ENCODE measurements at regions not wholly inside any gene's neighbourhood (a gene's known extent, or its start where the extent isn't known, plus 50 kb on each side); places are given as distances from the start of the nearest gene placed in this dataset.

DNA sequence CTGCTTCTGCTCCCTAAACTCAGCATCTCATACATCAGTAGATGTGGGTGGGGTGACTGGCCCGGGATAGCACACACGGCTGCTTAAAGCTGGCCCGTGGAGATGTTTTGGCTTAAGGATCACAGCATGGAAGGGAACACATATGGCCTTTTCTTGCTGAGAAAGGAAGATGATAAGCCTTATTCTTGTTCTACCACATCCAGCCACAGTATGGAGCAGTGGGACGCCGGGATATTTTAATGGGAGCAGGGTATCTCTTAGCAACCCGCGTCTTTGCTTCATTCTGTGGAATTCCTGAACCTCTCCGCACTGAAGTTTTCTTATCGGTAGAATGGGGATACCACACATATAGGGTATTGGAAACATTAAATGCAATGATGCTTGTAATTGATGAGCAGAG, 94.1 kb upstream of the PROK2 start:
- H3K9me3 Mint-ChIP-seq (ENCODE audit: unreplicated experiment) = no peaks in the 10 kb centered on the region
- CTCF ChIA-PET = interaction anchor here (0.5 to 11.6 kb wide), 9 partner anchors 11 to 942 kb away, joined by 3 to 130 read pairs (median 4); no protein-coding TSS in a partner anchor
- BruUV-seq (replicated peaks) = no TSS peak
- no peaks in the 10 kb centered on the region for H3K36me3 Mint-ChIP-seq (ENCODE audit: insufficient read depth, unreplicated experiment)
- no peak overlapping the region for H3K27ac Mint-ChIP-seq (ENCODE audit: low read depth, unreplicated experiment)
- no peak overlapping the region for H3K4me3 Mint-ChIP-seq (ENCODE audit: unreplicated experiment)
- intact Hi-C loops (cut with micrococcal nuclease) = loop anchor here (5.0 kb wide), 1 partner anchor 78 kb away; no protein-coding TSS in a partner anchor
- TF ChIP-seq, protein P1, sequence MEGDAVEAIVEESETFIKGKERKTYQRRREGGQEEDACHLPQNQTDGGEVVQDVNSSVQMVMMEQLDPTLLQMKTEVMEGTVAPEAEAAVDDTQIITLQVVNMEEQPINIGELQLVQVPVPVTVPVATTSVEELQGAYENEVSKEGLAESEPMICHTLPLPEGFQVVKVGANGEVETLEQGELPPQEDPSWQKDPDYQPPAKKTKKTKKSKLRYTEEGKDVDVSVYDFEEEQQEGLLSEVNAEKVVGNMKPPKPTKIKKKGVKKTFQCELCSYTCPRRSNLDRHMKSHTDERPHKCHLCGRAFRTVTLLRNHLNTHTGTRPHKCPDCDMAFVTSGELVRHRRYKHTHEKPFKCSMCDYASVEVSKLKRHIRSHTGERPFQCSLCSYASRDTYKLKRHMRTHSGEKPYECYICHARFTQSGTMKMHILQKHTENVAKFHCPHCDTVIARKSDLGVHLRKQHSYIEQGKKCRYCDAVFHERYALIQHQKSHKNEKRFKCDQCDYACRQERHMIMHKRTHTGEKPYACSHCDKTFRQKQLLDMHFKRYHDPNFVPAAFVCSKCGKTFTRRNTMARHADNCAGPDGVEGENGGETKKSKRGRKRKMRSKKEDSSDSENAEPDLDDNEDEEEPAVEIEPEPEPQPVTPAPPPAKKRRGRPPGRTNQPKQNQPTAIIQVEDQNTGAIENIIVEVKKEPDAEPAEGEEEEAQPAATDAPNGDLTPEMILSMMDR (IDR thresholded peaks at IDR 0.05; ENCODE audit: unreplicated experiment) = no peak
- POLR2A ChIA-PET = interaction anchor here (1.9 kb wide), 1 partner anchor 12 kb away, joined by 6 read pairs; no protein-coding TSS in a partner anchor
- no peaks in the 10 kb centered on the region for H3K4me1 Mint-ChIP-seq (ENCODE audit: insufficient read depth, unreplicated experiment)
- DNase-seq (ENCODE audit: unreplicated experiment) = no peak
- peaks cover 36% of the 10 kb centered on the region for H3K27me3 Mint-ChIP-seq (ENCODE audit: insufficient read depth, unreplicated experiment)

DNA sequence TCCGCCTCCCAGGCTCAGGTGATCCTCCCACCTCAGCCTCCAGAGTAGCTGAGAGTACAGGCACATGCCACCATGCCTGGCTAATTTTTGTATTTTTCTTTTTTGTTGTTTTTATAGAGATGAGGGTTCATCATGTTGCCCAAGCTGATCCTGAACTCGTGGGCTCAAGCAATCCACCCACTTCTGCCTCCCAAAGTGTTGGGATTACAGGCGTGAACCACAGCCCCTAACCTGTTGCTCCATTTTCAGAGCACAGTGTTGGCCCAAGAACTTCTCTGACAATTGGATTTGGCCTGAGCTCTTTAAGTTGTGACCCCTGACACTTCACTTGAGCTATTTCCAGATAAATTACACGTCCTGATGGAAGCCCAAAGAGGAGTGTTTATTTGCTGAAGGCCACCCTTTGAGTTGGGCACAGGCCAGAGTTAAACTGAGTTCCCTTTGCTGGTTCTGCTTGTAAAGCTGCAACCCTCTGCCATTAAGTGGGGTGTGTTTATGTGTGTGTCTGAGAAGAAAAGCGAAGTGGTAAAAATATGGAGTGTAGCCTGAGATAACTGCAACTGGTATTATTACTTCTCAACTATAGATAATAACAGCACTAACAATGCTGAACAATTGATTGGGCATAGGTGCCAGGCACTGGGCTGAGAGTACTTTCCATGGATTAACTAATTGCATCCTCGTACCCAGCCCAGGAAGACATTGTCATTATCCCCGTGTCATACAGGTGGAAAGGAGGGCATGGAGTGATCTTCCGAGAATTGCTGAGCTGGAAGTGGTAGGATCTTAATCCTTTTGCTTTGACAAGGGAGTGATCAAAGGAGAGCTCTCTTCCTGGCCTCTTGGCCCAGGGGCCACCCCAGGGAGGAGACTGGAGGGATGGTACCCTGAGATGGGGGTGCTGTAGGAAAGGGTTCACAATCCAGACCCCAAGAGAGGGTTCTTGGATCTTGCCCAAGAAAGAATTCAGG, 91.5 kb upstream of the PROK2 start:
- BruUV-seq (replicated peaks) = no TSS peak
- Mint-ChIP-seq H3K4me1 (ENCODE audit: insufficient read depth, unreplicated experiment) (no peaks in the 10 kb centered on the region), H3K27me3 (ENCODE audit: insufficient read depth, unreplicated experiment) (peaks cover 13% of the 10 kb centered on the region), H3K4me3 (ENCODE audit: unreplicated experiment) (no peak overlapping the region), H3K36me3 (ENCODE audit: insufficient read depth, unreplicated experiment) (no peaks in the 10 kb centered on the region), H3K9me3 (ENCODE audit: unreplicated experiment) (no peaks in the 10 kb centered on the region), H3K27ac (ENCODE audit: low read depth, unreplicated experiment) (no peak overlapping the region)
- DNase-seq (ENCODE audit: unreplicated experiment) = no peak
- CTCF ChIA-PET = interaction anchor here (0.6 to 11.6 kb wide), 53 partner anchors 8 to 1181 kb away, joined by 3 to 130 read pairs (median 5); partner anchors contain the start of gene GPR27
- POLR2A ChIA-PET = interaction anchor here (2.1 kb wide), 1 partner anchor 938 kb away, joined by 5 read pairs; no protein-coding TSS in a partner anchor
- intact Hi-C loops (cut with micrococcal nuclease) = loop anchor here (5.0 kb wide), 1 partner anchor 81 kb away; no protein-coding TSS in a partner anchor
- TF ChIP-seq, protein P1 (IDR thresholded peaks at IDR 0.05; ENCODE audit: unreplicated experiment) = no peak

DNA sequence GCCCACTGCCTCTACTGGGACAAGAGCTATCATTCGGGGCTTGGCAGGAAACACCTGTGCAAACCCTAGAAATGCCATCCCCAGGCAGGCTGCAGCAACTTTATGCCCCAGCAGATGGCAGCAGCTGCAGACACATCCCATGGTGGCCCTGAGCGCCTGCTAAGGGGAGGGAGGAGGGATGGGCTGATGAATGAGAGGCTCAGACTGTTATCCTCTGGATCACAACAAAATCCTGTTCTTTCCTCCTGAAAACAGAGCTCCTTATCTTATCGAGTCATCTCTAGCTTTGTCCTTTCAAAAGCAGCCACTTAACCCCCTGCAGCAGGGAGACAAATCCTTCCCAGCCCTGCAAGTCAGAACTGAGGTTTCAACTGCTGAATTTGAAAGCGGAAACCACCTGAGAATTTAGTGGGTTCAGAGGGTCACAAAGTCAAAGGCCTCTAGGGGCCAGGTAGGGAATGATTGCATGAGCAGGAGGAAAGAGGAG, 90.6 kb upstream of the PROK2 start:
- H3K9me3 Mint-ChIP-seq (ENCODE audit: unreplicated experiment) = no peaks in the 10 kb centered on the region
- POLR2A ChIA-PET = interaction anchor here (1.1 to 2.1 kb wide), 3 partner anchors 76 to 947 kb away, joined by 3 to 5 read pairs (median 3); no protein-coding TSS in a partner anchor
- H3K27me3 Mint-ChIP-seq (ENCODE audit: insufficient read depth, unreplicated experiment) = peaks cover 4% of the 10 kb centered on the region
- no peak overlapping the region for H3K27ac Mint-ChIP-seq (ENCODE audit: low read depth, unreplicated experiment)
- CTCF ChIA-PET = interaction anchor here (0.6 to 11.6 kb wide), 56 partner anchors 9 to 1210 kb away, joined by 3 to 130 read pairs (median 5); no protein-coding TSS in a partner anchor
- intact Hi-C loops (cut with micrococcal nuclease) = loop anchor here (1.0 to 5.0 kb wide), 4 partner anchors 82 to 1211 kb away; no protein-coding TSS in a partner anchor
- H3K4me3 Mint-ChIP-seq (ENCODE audit: unreplicated experiment) = no peak overlapping the region
- BruUV-seq (replicated peaks) = no TSS peak
- TF ChIP-seq, protein P1 (IDR thresholded peaks at IDR 0.05; ENCODE audit: unreplicated experiment) = peak; percentile 87
- DNase-seq (ENCODE audit: unreplicated experiment) = peak; percentile 79
- H3K36me3 Mint-ChIP-seq (ENCODE audit: insufficient read depth, unreplicated experiment) = no peaks in the 10 kb centered on the region
- H3K4me1 Mint-ChIP-seq (ENCODE audit: insufficient read depth, unreplicated experiment) = no peaks in the 10 kb centered on the region

DNA sequence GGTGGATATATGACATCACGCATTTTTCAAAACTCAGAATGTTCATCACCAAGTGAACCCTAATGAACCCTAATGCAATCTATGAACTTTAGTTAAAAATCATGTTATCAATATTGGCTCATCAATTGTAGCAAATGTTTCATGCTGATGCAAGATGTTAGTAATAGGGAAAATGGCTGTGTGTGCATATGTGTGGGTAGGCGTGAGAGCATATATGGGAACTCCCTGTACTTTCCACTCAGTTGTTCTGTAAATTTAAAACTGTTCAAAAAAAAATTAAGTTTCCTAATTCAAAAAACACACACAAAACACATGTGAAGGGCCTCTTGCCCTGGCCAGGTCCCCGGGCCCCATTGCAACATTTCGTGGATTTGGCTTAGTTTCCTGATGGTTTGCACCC, 89.7 kb upstream of the PROK2 start:
- no peaks in the 10 kb centered on the region for H3K36me3 Mint-ChIP-seq (ENCODE audit: insufficient read depth, unreplicated experiment)
- H3K4me3 Mint-ChIP-seq (ENCODE audit: unreplicated experiment) = no peak overlapping the region
- intact Hi-C loops (cut with micrococcal nuclease) = loop anchor here (1.0 to 5.0 kb wide), 4 partner anchors 83 to 1212 kb away; no protein-coding TSS in a partner anchor
- POLR2A ChIA-PET = interaction anchor here (1.1 to 1.4 kb wide), 2 partner anchors 76 to 948 kb away, joined by 3 read pairs; no protein-coding TSS in a partner anchor
- H3K27ac Mint-ChIP-seq (ENCODE audit: low read depth, unreplicated experiment) = no peak overlapping the region
- H3K4me1 Mint-ChIP-seq (ENCODE audit: insufficient read depth, unreplicated experiment) = no peaks in the 10 kb centered on the region
- peaks cover 9% of the 10 kb centered on the region for H3K27me3 Mint-ChIP-seq (ENCODE audit: insufficient read depth, unreplicated experiment)
- H3K9me3 Mint-ChIP-seq (ENCODE audit: unreplicated experiment) = no peaks in the 10 kb centered on the region
- TF ChIP-seq, protein P1 (IDR thresholded peaks at IDR 0.05; ENCODE audit: unreplicated experiment) = no peak
- CTCF ChIA-PET = interaction anchor here (0.6 to 11.6 kb wide), 34 partner anchors 10 to 1595 kb away, joined by 3 to 130 read pairs (median 7); no protein-coding TSS in a partner anchor
- no peak for DNase-seq (ENCODE audit: unreplicated experiment)
- no TSS peak for BruUV-seq (replicated peaks)

All from MCF 10A (cell line).